Lung (tissue), 11 donors: ENCODE measurements at regions not wholly inside any gene's neighbourhood (a gene's known extent, or its start where the extent isn't known, plus 50 kb on each side); places are given as distances from the start of the nearest gene placed in this dataset.

Experiments
- ATAC-seq: fragments of 200-7000 bp; cut with Tn5 transposase; one replicate; pipeline ENCODE4 v1.9.1; 2020; ENCODE audit warnings: moderate number of reproducible peaks; ENCODE audit not compliant: insufficient read depth, low FRiP score
- DNase-seq, 3 donors: peaks; one replicate each; pipeline ENCODE4 v3.0.0-alpha.2; 2013 to 2017
- H3K27ac ChIP-seq, 2 donors: one replicate each; pipeline ENCODE4 v1.5.1; 2013; ENCODE audit warnings: mild to moderate bottlenecking in 2 of 2, moderate library complexity in 2 of 2, control low read depth in 1 of 2, inconsistent platforms in 1 of 2, low read depth in 1 of 2, low read length in 1 of 2
- H3K27me3 ChIP-seq, 3 donors: one replicate each; pipeline ENCODE4 v1.5.1; 2013; ENCODE audit warnings: low read length in 2 of 3; ENCODE audit not compliant: control insufficient read depth in 3 of 3, insufficient read depth in 3 of 3
- H3K36me3 ChIP-seq, 4 donors: one replicate each; pipeline ENCODE4 v1.5.1; 2013; ENCODE audit warnings: low read length in 4 of 4, mild to moderate bottlenecking in 1 of 4, moderate library complexity in 1 of 4; ENCODE audit not compliant: control insufficient read depth in 4 of 4, insufficient read depth in 4 of 4
- H3K4me1 ChIP-seq, 5 donors: one replicate each; pipeline ENCODE4 v1.5.1; 2013; ENCODE audit warnings: low read length in 5 of 5, mild to moderate bottlenecking in 2 of 5, moderate library complexity in 1 of 5; ENCODE audit not compliant: control insufficient read depth in 5 of 5, insufficient read depth in 5 of 5
- H3K4me3 ChIP-seq: one replicate; pipeline ENCODE4 v1.5.1; 2013; ENCODE audit warnings: mild to moderate bottlenecking, control low read depth, moderate library complexity
- H3K9ac ChIP-seq, 2 donors: one replicate each; pipeline ENCODE4 v1.5.1; 2013; ENCODE audit warnings: low read length in 2 of 2, control low read depth in 1 of 2; ENCODE audit not compliant: insufficient read depth in 1 of 2
- H3K9me3 ChIP-seq, 4 donors: one replicate each; pipeline ENCODE4 v1.5.1; 2013; ENCODE audit warnings: low read length in 3 of 4, mild to moderate bottlenecking in 1 of 4, moderate library complexity in 1 of 4; ENCODE audit not compliant: control insufficient read depth in 4 of 4, insufficient read depth in 3 of 4
- CTCF ChIP-seq: IDR thresholded peaks from 2 replicates; pipeline ENCODE4 v1.5.1; 2012; ENCODE audit warnings: mild to moderate bottlenecking; ENCODE audit errors: control extremely low read depth, extremely low read depth
- WGBS, 2 donors: extraction: QIAGEN DNeasy Blood & Tissue Kit; methylation state at CpG; one replicate each; pipeline ENCODE4 v1.1.7; 2013; 5-methylcytosine and 5-hydroxymethylcytosine counted together
- donor health status: control.
- donor health status: control.
- donor health status: Bipolar disorder and iron deficiency.
- donor health status: healthy.
- donor health status: DM: yes; HTN: yes; CAD: no.

GRCh38 chr3:87732294-87732693, 326.5 kb downstream of the CGGBP1 start:
- H3K9me3 ChIP-seq, result peaks cover 0 to 4% (median 0%) of the 10 kb centered on the region in 4 donors
- no peak overlapping the region for H3K9ac ChIP-seq
- H3K27me3 ChIP-seq, result no peaks in the 10 kb centered on the region
- WGBS, 2 donors, result 66 to 67% methylated on average over 3 of the region's 3 CpGs
- no peak for ATAC-seq
- no peak overlapping the region for H3K27ac ChIP-seq
- no peak for DNase-seq
- no peaks in the 10 kb centered on the region for H3K4me1 ChIP-seq
- TF ChIP-seq CTCF, result no peak
- H3K36me3 ChIP-seq, result no peaks in the 10 kb centered on the region
- H3K4me3 ChIP-seq, result no peak overlapping the region

- Histone ChIP-seq H3K4me3 (no peak overlapping the region), H3K27ac (no peak overlapping the region), H3K36me3 (no peaks in the 10 kb centered on the region), H3K9ac (no peak overlapping the region), H3K27me3 (no peaks in the 10 kb centered on the region), H3K4me1 (no peaks in the 10 kb centered on the region), H3K9me3 (peaks cover 0 to 5% (median 0%) of the 10 kb centered on the region in 4 donors)
- DNase-seq, result no peak
- TF ChIP-seq CTCF, result no peak
- WGBS, 2 donors, result 73 to 88% methylated on average over 4 of the region's 4 CpGs
- no peak for ATAC-seq
These were observed 331.0 kb downstream of the CGGBP1 start for GRCh38 chr3:87727783-87728182.

- Histone ChIP-seq H3K27ac (no peak overlapping the region), H3K9ac (no peak overlapping the region), H3K4me3 (no peak overlapping the region), H3K27me3 (no peaks in the 10 kb centered on the region), H3K36me3 (no peaks in the 10 kb centered on the region), H3K4me1 (no peaks in the 10 kb centered on the region), H3K9me3 (peaks cover 0 to 2% (median 0%) of the 10 kb centered on the region in 4 donors)
- DNase-seq (no peak), ATAC-seq (no peak)
- TF ChIP-seq CTCF, result no peak
- WGBS, 2 donors, result 73% methylated on average over 2 of the region's 2 CpGs
These were observed 339.7 kb downstream of the CGGBP1 start for GRCh38 chr3:87719060-87719459.

GRCh38 chr3:87710511-87710910, 348.3 kb downstream of the CGGBP1 start:
- no peak for ATAC-seq

More at GRCh38 chr3:87710511-87710910, 348.3 kb downstream of the CGGBP1 start:
- H3K9me3 ChIP-seq, result peaks cover 0 to 2% (median 0%) of the 10 kb centered on the region in 4 donors
- no peak overlapping the region for H3K9ac ChIP-seq
- TF ChIP-seq CTCF, result no peak
- H3K27ac ChIP-seq, result no peak overlapping the region
- H3K36me3 ChIP-seq, result no peaks in the 10 kb centered on the region
- no peaks in the 10 kb centered on the region for H3K27me3 ChIP-seq
- no peaks in the 10 kb centered on the region for H3K4me1 ChIP-seq
- WGBS, 2 donors, result 76 to 83% methylated on average over 1 of the region's 1 CpG
- no peak overlapping the region for H3K4me3 ChIP-seq
- no peak for DNase-seq
